Testis (tissue), 2 donors: ENCODE measurements at regions not wholly inside any gene's neighbourhood (a gene's known extent, or its start where the extent isn't known, plus 50 kb on each side); places are given as distances from the start of the nearest gene placed in this dataset.

Source experiments
- DNase-seq: peaks from one replicate; pipeline ENCODE4 v3.0.0-alpha.2; 2019
- H3K27ac ChIP-seq, 2 donors: fragments of 200-600 bp; sonication (generic); one replicate each; pipeline ENCODE4 v1.5.1; 2019
- H3K27me3 ChIP-seq: fragments of 200-600 bp; sonication (generic); one replicate; pipeline ENCODE4 v1.5.1; 2019
- H3K36me3 ChIP-seq: fragments of 200-600 bp; sonication (generic); one replicate; pipeline ENCODE4 v1.5.1; 2017; ENCODE audit warnings: low read depth; ENCODE audit errors: missing control alignments
- H3K4me1 ChIP-seq: fragments of 200-600 bp; sonication (generic); one replicate; pipeline ENCODE4 v1.5.1; 2019
- H3K4me3 ChIP-seq, 2 donors: fragments of 200-600 bp; sonication (generic); one replicate each; pipeline ENCODE4 v1.5.1; 2017 to 2019
- H3K9me3 ChIP-seq: fragments of 200-600 bp; sonication (generic); one replicate; pipeline ENCODE4 v1.5.1; 2017
- POLR2A ChIP-seq: fragments of 450-650 bp; IDR thresholded peaks from one replicate; pipeline ENCODE4 v1.6.1; 2017; ENCODE audit warnings: antibody characterized with exemption, mild to moderate bottlenecking, moderate library complexity
- WGBS, 2 donors: methylation state at CpG; one replicate each; pipeline ENCODE4 v1.1.5; 2018; 5-methylcytosine and 5-hydroxymethylcytosine counted together
- intact Hi-C: fragments of 100-400 bp; cut with DNase I; formaldehyde crosslinking; loops from one replicate; pipeline ENCODE4 v1.15.1; 2023; ENCODE audit warnings: low total_unique reads
- TF ChIP-seq, protein P1 (sequence below), 3 experiments: fragments of 450-650 bp in 2 of 3; fragments of 200-600 bp in 1 of 3; sonication (generic) in 1 of 3; IDR thresholded peaks; one replicate each; pipeline ENCODE4 v1.5.1; 2016 to 2019; ENCODE audit warnings: antibody characterized with exemption in 3 of 3, mild to moderate bottlenecking in 2 of 3, moderate library complexity in 1 of 3

GRCh38 chr10:57707300-57707658 lies 560.4 kb downstream of the IPMK start:
- intact Hi-C loops = no loop called here
- Histone ChIP-seq H3K27ac (no peak overlapping the region), H3K36me3 (no peaks in the 10 kb centered on the region), H3K9me3 (no peaks in the 10 kb centered on the region), H3K4me1 (no peaks in the 10 kb centered on the region), H3K27me3 (no peaks in the 10 kb centered on the region), H3K4me3 (no peak overlapping the region)
- TF ChIP-seq, protein P1, sequence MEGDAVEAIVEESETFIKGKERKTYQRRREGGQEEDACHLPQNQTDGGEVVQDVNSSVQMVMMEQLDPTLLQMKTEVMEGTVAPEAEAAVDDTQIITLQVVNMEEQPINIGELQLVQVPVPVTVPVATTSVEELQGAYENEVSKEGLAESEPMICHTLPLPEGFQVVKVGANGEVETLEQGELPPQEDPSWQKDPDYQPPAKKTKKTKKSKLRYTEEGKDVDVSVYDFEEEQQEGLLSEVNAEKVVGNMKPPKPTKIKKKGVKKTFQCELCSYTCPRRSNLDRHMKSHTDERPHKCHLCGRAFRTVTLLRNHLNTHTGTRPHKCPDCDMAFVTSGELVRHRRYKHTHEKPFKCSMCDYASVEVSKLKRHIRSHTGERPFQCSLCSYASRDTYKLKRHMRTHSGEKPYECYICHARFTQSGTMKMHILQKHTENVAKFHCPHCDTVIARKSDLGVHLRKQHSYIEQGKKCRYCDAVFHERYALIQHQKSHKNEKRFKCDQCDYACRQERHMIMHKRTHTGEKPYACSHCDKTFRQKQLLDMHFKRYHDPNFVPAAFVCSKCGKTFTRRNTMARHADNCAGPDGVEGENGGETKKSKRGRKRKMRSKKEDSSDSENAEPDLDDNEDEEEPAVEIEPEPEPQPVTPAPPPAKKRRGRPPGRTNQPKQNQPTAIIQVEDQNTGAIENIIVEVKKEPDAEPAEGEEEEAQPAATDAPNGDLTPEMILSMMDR (IDR thresholded peaks at IDR 0.05) = no peak
- TF ChIP-seq POLR2A = no peak
- 61 to 73% methylated on average over 2 of the region's 2 CpGs for WGBS, 2 donors
- DNase-seq = no peak

GRCh38 chr10:57706576-57707299 lies 561.0 kb downstream of the IPMK start:
- H3K27me3 ChIP-seq = no peaks in the 10 kb centered on the region
- intact Hi-C loops = no loop called here
- H3K36me3 ChIP-seq = no peaks in the 10 kb centered on the region
- TF ChIP-seq, protein P1 (IDR thresholded peaks at IDR 0.05) = no peak
- no peak for TF ChIP-seq POLR2A
- 83 to 85% methylated on average over 5 of the region's 5 CpGs for WGBS, 2 donors
- no peak for DNase-seq
- no peak overlapping the region for H3K27ac ChIP-seq
- no peaks in the 10 kb centered on the region for H3K4me1 ChIP-seq
- H3K4me3 ChIP-seq = no peak overlapping the region
- no peaks in the 10 kb centered on the region for H3K9me3 ChIP-seq

- no peaks in the 10 kb centered on the region for H3K27me3 ChIP-seq
- H3K9me3 ChIP-seq = no peaks in the 10 kb centered on the region
- TF ChIP-seq, protein P1 (IDR thresholded peaks at IDR 0.05) = no peak
- no peak for TF ChIP-seq POLR2A
- 71 to 76% methylated on average over 1 of the region's 1 CpG for WGBS, 2 donors
- H3K27ac ChIP-seq = no peak overlapping the region
- no peak overlapping the region for H3K4me3 ChIP-seq
- H3K4me1 ChIP-seq = no peaks in the 10 kb centered on the region
- H3K36me3 ChIP-seq = no peaks in the 10 kb centered on the region
- DNase-seq = no peak
- intact Hi-C loops = no loop called here
These were observed 561.7 kb downstream of the IPMK start for GRCh38 chr10:57706016-57706415.

DNA sequence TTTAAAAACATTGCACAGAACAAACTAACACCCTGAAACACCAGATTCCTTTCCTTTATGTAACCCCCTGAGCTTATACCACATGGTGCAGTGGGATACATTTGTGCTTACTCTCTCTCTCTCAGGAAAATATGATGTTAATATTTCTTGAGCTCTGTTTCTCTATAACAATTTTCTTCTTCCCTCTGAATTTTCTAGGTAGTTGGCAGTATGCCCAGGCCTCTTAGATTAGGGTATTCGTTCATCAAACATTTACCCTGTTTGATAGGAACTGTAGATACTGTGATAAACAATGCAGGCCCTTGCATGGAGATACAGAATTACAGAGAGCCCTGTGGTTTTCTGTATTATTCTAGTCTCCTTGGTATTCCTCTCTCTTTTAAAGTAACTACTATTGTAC lies 567.8 kb downstream of the IPMK start:
- DNase-seq = no peak
- intact Hi-C loops = no loop called here
- H3K27me3 ChIP-seq = no peaks in the 10 kb centered on the region

More for the DNA sequence above, 567.8 kb downstream of the IPMK start:
- 15 to 35% methylated on average over 1 of the region's 1 CpG for WGBS, 2 donors
- no peak overlapping the region for H3K4me3 ChIP-seq
- H3K27ac ChIP-seq = no peak overlapping the region
- H3K4me1 ChIP-seq = no peaks in the 10 kb centered on the region
- H3K9me3 ChIP-seq = no peaks in the 10 kb centered on the region
- no peak for TF ChIP-seq POLR2A
- TF ChIP-seq, protein P1 (IDR thresholded peaks at IDR 0.05) = no peak
- no peaks in the 10 kb centered on the region for H3K36me3 ChIP-seq
